IPS DF 4.7 (cell line): ENCODE measurements at regions not wholly inside any gene's neighbourhood (a gene's known extent, or its start where the extent isn't known, plus 50 kb on each side); places are given as distances from the start of the nearest gene placed in this dataset.

Source experiments
- DNase-seq: peaks from one replicate; pipeline ENCODE4 v3.0.0-alpha.2; 2013; ENCODE audit warnings: low spot score; ENCODE audit errors: extremely low read depth

GRCh38 chr14:84225268-84225667 lies 1304.7 kb upstream of the FLRT2 start:
- DNase-seq: no peak

GRCh38 chr14:84228702-84229101 lies 1301.2 kb upstream of the FLRT2 start:
- no peak for DNase-seq

GRCh38 chr14:84234281-84234680 lies 1295.7 kb upstream of the FLRT2 start:
- DNase-seq: no peak

GRCh38 chr14:84236290-84236689 lies 1293.7 kb upstream of the FLRT2 start:
- no peak for DNase-seq

- no peak for DNase-seq
Measured at GRCh38 chr14:84237881-84238280, 1292.1 kb upstream of the FLRT2 start.

- DNase-seq: no peak
Measured at GRCh38 chr14:84247693-84248092, 1282.3 kb upstream of the FLRT2 start.

- no peak for DNase-seq
Measured at GRCh38 chr14:84250893-84251292, 1279.1 kb upstream of the FLRT2 start.

- no peak for DNase-seq
Measured at GRCh38 chr14:84251411-84252115, 1278.4 kb upstream of the FLRT2 start.

GRCh38 chr14:84252706-84253105 lies 1277.2 kb upstream of the FLRT2 start:
- no peak for DNase-seq

- DNase-seq: no peak
Measured at GRCh38 chr14:84253326-84253725, 1276.6 kb upstream of the FLRT2 start.

- DNase-seq: no peak
Measured at GRCh38 chr14:84254290-84254689, 1275.7 kb upstream of the FLRT2 start.

GRCh38 chr14:84262932-84263331 lies 1267.0 kb upstream of the FLRT2 start:
- DNase-seq: no peak

- no peak for DNase-seq
Measured at GRCh38 chr14:84272290-84272721, 1257.6 kb upstream of the FLRT2 start.

GRCh38 chr14:84273181-84273580 lies 1256.8 kb upstream of the FLRT2 start:
- no peak for DNase-seq

GRCh38 chr14:84282618-84283017 lies 1247.3 kb upstream of the FLRT2 start:
- DNase-seq: no peak

GRCh38 chr14:84288781-84289180 lies 1241.2 kb upstream of the FLRT2 start:
- no peak for DNase-seq

GRCh38 chr14:84298663-84299195 lies 1231.2 kb upstream of the FLRT2 start:
- no peak for DNase-seq

GRCh38 chr14:84303140-84303539 lies 1226.8 kb upstream of the FLRT2 start:
- DNase-seq: no peak

GRCh38 chr14:84312551-84312950 lies 1217.4 kb upstream of the FLRT2 start:
- no peak for DNase-seq

GRCh38 chr14:84323450-84323849 lies 1206.5 kb upstream of the FLRT2 start:
- DNase-seq: no peak

- no peak for DNase-seq
Measured at GRCh38 chr14:84323978-84324377, 1206.0 kb upstream of the FLRT2 start.

GRCh38 chr14:84336433-84336832 lies 1193.5 kb upstream of the FLRT2 start:
- DNase-seq: no peak

GRCh38 chr14:84340938-84341337 lies 1189.0 kb upstream of the FLRT2 start:
- DNase-seq: no peak
